ENCODE measurements at regions not wholly inside any gene's neighbourhood (a gene's known extent, or its start where the extent isn't known, plus 50 kb on each side); places are given as distances from the start of the nearest gene placed in this dataset.
"Not testable (repeated sequence)": the region's sequence is repeated elsewhere in the genome, so short reads cannot be mapped to it uniquely, and the experiment has no call there.

- Histone ChIP-seq H3K14ac (ENCODE audit: low read length in 2 of 2) (no peak overlapping the region), H3K79me1 (replicated peaks; ENCODE audit: low read length, poor library complexity, severe bottlenecking) (no peaks in the 10 kb centered on the region), H4K91ac (ENCODE audit: low read length) (no peak overlapping the region), H2BK15ac (ENCODE audit: low read depth, poor library complexity, severe bottlenecking) (no peak overlapping the region), H3K4me2 (ENCODE audit: low read length, poor library complexity, severe bottlenecking) (no peak overlapping the region), H3K9ac (ENCODE audit: low read length) (no peak overlapping the region), H3K36me3 (ENCODE audit: control insufficient read depth in 1 of 2, insufficient read depth in 2 of 2, low read depth in 1 of 2, low read length in 2 of 2) (no peaks in the 10 kb centered on the region), H3K4me3 (ENCODE audit: insufficient read depth in 1 of 2, low read depth in 1 of 2, low read length in 2 of 2) (no peak overlapping the region), H3K9me3 (ENCODE audit: control insufficient read depth, low read length) (peaks cover 4% of the 10 kb centered on the region), H2BK12ac (ENCODE audit: low read length in 2 of 2) (no peak overlapping the region), H2AK5ac (ENCODE audit: low read length, severe bottlenecking) (no peak overlapping the region), H3K27ac (ENCODE audit: low read length, poor library complexity, severe bottlenecking) (no peak overlapping the region), H3K23ac (ENCODE audit: low read length in 2 of 2) (no peak overlapping the region), H3K27me3 (ENCODE audit: control insufficient read depth in 1 of 2, insufficient read depth in 1 of 2, low read length in 2 of 2) (no peaks in the 10 kb centered on the region), H4K8ac (ENCODE audit: low read length) (no peak overlapping the region), H3K4me1 (ENCODE audit: control insufficient read depth, insufficient read depth, low read depth, low read length) (no peaks in the 10 kb centered on the region), H3K18ac (ENCODE audit: low read depth in 1 of 2, low read length in 2 of 2) (no peak overlapping the region), H2AFZ (ENCODE audit: low read depth, low read length) (no peak overlapping the region), H3K4ac (ENCODE audit: low read depth in 1 of 2, low read length in 2 of 2) (no peak overlapping the region), H2BK120ac (ENCODE audit: low read depth, low read length) (no peak overlapping the region), H2BK5ac (ENCODE audit: low read depth, low read length, poor library complexity, severe bottlenecking) (no peak overlapping the region)
- WGBS = 80% methylated on average over 1 of the region's 3 CpGs
- DNase-seq = peak; percentile 12
Measured at GRCh38 chr7:119996634-119997033, 276.3 kb upstream of the KCND2 start.

- no peak overlapping the region for H3K9ac ChIP-seq (ENCODE audit: low read length)
- no peak overlapping the region for H2AFZ ChIP-seq (ENCODE audit: low read depth, low read length)
- no peaks in the 10 kb centered on the region for H3K9me3 ChIP-seq (ENCODE audit: control insufficient read depth, low read length)
- H3K14ac ChIP-seq (ENCODE audit: low read length in 2 of 2) = no peak overlapping the region
- no peak overlapping the region for H2BK5ac ChIP-seq (ENCODE audit: low read depth, low read length, poor library complexity, severe bottlenecking)
- 100% methylated on average over 4 of the region's 5 CpGs for WGBS
- DNase-seq = no peak
- H4K91ac ChIP-seq (ENCODE audit: low read length) = no peak overlapping the region
- no peak overlapping the region for H3K27ac ChIP-seq (ENCODE audit: low read length, poor library complexity, severe bottlenecking)
- no peak overlapping the region for H2BK12ac ChIP-seq (ENCODE audit: low read length in 2 of 2)
- no peaks in the 10 kb centered on the region for H3K36me3 ChIP-seq (ENCODE audit: control insufficient read depth in 1 of 2, insufficient read depth in 2 of 2, low read depth in 1 of 2, low read length in 2 of 2)
- no peak overlapping the region for H3K23ac ChIP-seq (ENCODE audit: low read length in 2 of 2)
- H2BK120ac ChIP-seq (ENCODE audit: low read depth, low read length) = no peak overlapping the region
- H2BK15ac ChIP-seq (ENCODE audit: low read depth, poor library complexity, severe bottlenecking) = no peak overlapping the region
- H3K4me2 ChIP-seq (ENCODE audit: low read length, poor library complexity, severe bottlenecking) = no peak overlapping the region
- H3K79me1 ChIP-seq (replicated peaks; ENCODE audit: low read length, poor library complexity, severe bottlenecking) = no peaks in the 10 kb centered on the region
- no peak overlapping the region for H4K8ac ChIP-seq (ENCODE audit: low read length)
- H3K27me3 ChIP-seq (ENCODE audit: control insufficient read depth in 1 of 2, insufficient read depth in 1 of 2, low read length in 2 of 2) = no peaks in the 10 kb centered on the region
- H3K4me3 ChIP-seq (ENCODE audit: insufficient read depth in 1 of 2, low read depth in 1 of 2, low read length in 2 of 2) = no peak overlapping the region
- H3K4me1 ChIP-seq (ENCODE audit: control insufficient read depth, insufficient read depth, low read depth, low read length) = no peaks in the 10 kb centered on the region
- no peak overlapping the region for H2AK5ac ChIP-seq (ENCODE audit: low read length, severe bottlenecking)
- no peak overlapping the region for H3K4ac ChIP-seq (ENCODE audit: low read depth in 1 of 2, low read length in 2 of 2)
- no peak overlapping the region for H3K18ac ChIP-seq (ENCODE audit: low read depth in 1 of 2, low read length in 2 of 2)
Measured at GRCh38 chr7:119999738-120000475, 273.1 kb upstream of the KCND2 start.

GRCh38 chr7:120005720-120006119 is 267.3 kb upstream of the KCND2 start:
- no peak overlapping the region for H3K18ac ChIP-seq (ENCODE audit: low read depth in 1 of 2, low read length in 2 of 2)
- no peaks in the 10 kb centered on the region for H3K27me3 ChIP-seq (ENCODE audit: control insufficient read depth in 1 of 2, insufficient read depth in 1 of 2, low read length in 2 of 2)
- H3K36me3 ChIP-seq (ENCODE audit: control insufficient read depth in 1 of 2, insufficient read depth in 2 of 2, low read depth in 1 of 2, low read length in 2 of 2) = no peaks in the 10 kb centered on the region
- no peak overlapping the region for H2AFZ ChIP-seq (ENCODE audit: low read depth, low read length)
- no peak overlapping the region for H3K27ac ChIP-seq (ENCODE audit: low read length, poor library complexity, severe bottlenecking)
- H3K9me3 ChIP-seq (ENCODE audit: control insufficient read depth, low read length) = no peaks in the 10 kb centered on the region
- H3K9ac ChIP-seq (ENCODE audit: low read length) = no peak overlapping the region
- DNase-seq = no peak
- H2BK5ac ChIP-seq (ENCODE audit: low read depth, low read length, poor library complexity, severe bottlenecking) = no peak overlapping the region
- no peak overlapping the region for H3K14ac ChIP-seq (ENCODE audit: low read length in 2 of 2)
- no peaks in the 10 kb centered on the region for H3K4me1 ChIP-seq (ENCODE audit: control insufficient read depth, insufficient read depth, low read depth, low read length)
- H3K79me1 ChIP-seq (replicated peaks; ENCODE audit: low read length, poor library complexity, severe bottlenecking) = no peaks in the 10 kb centered on the region
- H3K23ac ChIP-seq (ENCODE audit: low read length in 2 of 2) = no peak overlapping the region
- no peak overlapping the region for H2BK12ac ChIP-seq (ENCODE audit: low read length in 2 of 2)
- H3K4me2 ChIP-seq (ENCODE audit: low read length, poor library complexity, severe bottlenecking) = no peak overlapping the region
- H4K91ac ChIP-seq (ENCODE audit: low read length) = no peak overlapping the region
- no peak overlapping the region for H3K4ac ChIP-seq (ENCODE audit: low read depth in 1 of 2, low read length in 2 of 2)
- WGBS = 95% methylated on average over 6 of the region's 6 CpGs
- H2AK5ac ChIP-seq (ENCODE audit: low read length, severe bottlenecking) = no peak overlapping the region
- no peak overlapping the region for H3K4me3 ChIP-seq (ENCODE audit: insufficient read depth in 1 of 2, low read depth in 1 of 2, low read length in 2 of 2)
- no peak overlapping the region for H2BK15ac ChIP-seq (ENCODE audit: low read depth, poor library complexity, severe bottlenecking)
- H2BK120ac ChIP-seq (ENCODE audit: low read depth, low read length) = no peak overlapping the region
- H4K8ac ChIP-seq (ENCODE audit: low read length) = no peak overlapping the region

- not testable (repeated sequence) for H3K4me1 ChIP-seq (ENCODE audit: control insufficient read depth, insufficient read depth, low read depth, low read length); H3K36me3 ChIP-seq (ENCODE audit: control insufficient read depth in 1 of 2, insufficient read depth in 2 of 2, low read depth in 1 of 2, low read length in 2 of 2); H3K9ac ChIP-seq (ENCODE audit: low read length); H3K4me2 ChIP-seq (ENCODE audit: low read length, poor library complexity, severe bottlenecking); H3K4ac ChIP-seq (ENCODE audit: low read depth in 1 of 2, low read length in 2 of 2); H3K4me3 ChIP-seq (ENCODE audit: insufficient read depth in 1 of 2, low read depth in 1 of 2, low read length in 2 of 2); H2BK12ac ChIP-seq (ENCODE audit: low read length in 2 of 2); DNase-seq; H3K27me3 ChIP-seq (ENCODE audit: control insufficient read depth in 1 of 2, insufficient read depth in 1 of 2, low read length in 2 of 2); H2AFZ ChIP-seq (ENCODE audit: low read depth, low read length); H2BK15ac ChIP-seq (ENCODE audit: low read depth, poor library complexity, severe bottlenecking); H3K18ac ChIP-seq (ENCODE audit: low read depth in 1 of 2, low read length in 2 of 2); H4K91ac ChIP-seq (ENCODE audit: low read length); H3K23ac ChIP-seq (ENCODE audit: low read length in 2 of 2); H3K27ac ChIP-seq (ENCODE audit: low read length, poor library complexity, severe bottlenecking); H2BK120ac ChIP-seq (ENCODE audit: low read depth, low read length); H3K9me3 ChIP-seq (ENCODE audit: control insufficient read depth, low read length); H2AK5ac ChIP-seq (ENCODE audit: low read length, severe bottlenecking); H2BK5ac ChIP-seq (ENCODE audit: low read depth, low read length, poor library complexity, severe bottlenecking); H3K79me1 ChIP-seq (replicated peaks; ENCODE audit: low read length, poor library complexity, severe bottlenecking); H3K14ac ChIP-seq (ENCODE audit: low read length in 2 of 2); H4K8ac ChIP-seq (ENCODE audit: low read length)
- 82% methylated on average over 4 of the region's 5 CpGs for WGBS
Measured at GRCh38 chr7:120014301-120014700, 258.7 kb upstream of the KCND2 start.

Measured in mesenchymal stem cell (in vitro differentiated cells and primary cell).